GM12892 (cell line): ENCODE measurements at regions not wholly inside any gene's neighbourhood (a gene's known extent, or its start where the extent isn't known, plus 50 kb on each side); places are given as distances from the start of the nearest gene placed in this dataset.

Source experiments
- POLR2A ChIP-seq: IDR thresholded peaks from 2 replicates; pipeline ENCODE4 v1.6.1; 2011; ENCODE audit warnings: low read depth, low read length, control low read depth
- POLR2AphosphoS5 ChIP-seq: IDR thresholded peaks from 2 replicates; pipeline ENCODE4 v1.6.1; 2011; ENCODE audit warnings: low read depth, low read length, control low read depth
- TAF1 ChIP-seq: IDR thresholded peaks from 2 replicates; pipeline ENCODE4 v1.6.1; 2011; ENCODE audit warnings: low read depth, mild to moderate bottlenecking, control low read depth, low read length, borderline replicate concordance

- TF ChIP-seq POLR2AphosphoS5 = no peak
- TF ChIP-seq POLR2A = no peak
- TF ChIP-seq TAF1 = no peak
These were observed 72.1 kb upstream of the MAMLD1 start for GRCh38 chrX:150291014-150291413.
